ENCODE measurements at regions not wholly inside any gene's neighbourhood (a gene's known extent, or its start where the extent isn't known, plus 50 kb on each side); places are given as distances from the start of the nearest gene placed in this dataset.

DNA sequence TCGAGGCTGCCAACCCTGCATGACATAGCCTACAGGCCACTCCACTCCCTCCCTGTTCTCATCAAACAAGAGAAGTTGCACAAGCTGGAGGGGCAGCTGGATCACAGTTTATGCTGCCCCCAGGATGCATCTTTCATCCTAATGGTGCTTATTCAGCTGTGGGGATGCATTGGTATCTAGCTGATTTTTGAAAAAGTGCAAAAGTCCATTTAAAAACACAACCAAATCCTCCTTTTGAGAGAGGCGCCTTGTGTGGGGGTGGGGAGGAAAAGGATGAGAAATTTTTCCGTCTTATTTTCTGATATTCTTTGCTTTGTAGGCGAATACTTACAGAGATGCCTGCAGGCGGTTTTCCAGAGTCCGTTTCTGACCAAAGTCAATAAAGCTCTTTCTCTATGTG lies 276.4 kb upstream of the BOD1L1 start:
- no peak overlapping the region for H4K91ac ChIP-seq (ENCODE audit: insufficient read length, low read depth, low read length)
- no peak overlapping the region for H3K4ac ChIP-seq (ENCODE audit: low read depth, low read length)
- H3K14ac ChIP-seq (ENCODE audit: insufficient read depth, low read length) = no peak overlapping the region
- H3K9ac ChIP-seq (ENCODE audit: extremely low read depth, insufficient read length, low read length) = no peak overlapping the region
- H3K18ac ChIP-seq (ENCODE audit: insufficient read length, low read depth, low read length) = no peak overlapping the region
- H2BK5ac ChIP-seq (ENCODE audit: insufficient read length, low read length) = no peak overlapping the region
- no CpG with 5 or more reads among the region's 6 CpGs for WGBS (ENCODE audit: extremely low coverage, insufficient read length, low lambda C conversion rate)
- peak overlapping the region in 1 of 3 experiments; percentile 28; a peak in 1 of 7 replicates for H3K27ac Mint-ChIP-seq
- H4K20me1 ChIP-seq (ENCODE audit: control insufficient read depth, insufficient read depth, insufficient read length) = no peaks in the 10 kb centered on the region
- H3K9me3 Mint-ChIP-seq = no peaks in the 10 kb centered on the region
- no peak overlapping the region for H2BK12ac ChIP-seq (ENCODE audit: insufficient read length, low read depth, low read length)
- no peak overlapping the region for H3K4me3 Mint-ChIP-seq
- H2BK20ac ChIP-seq (ENCODE audit: low read depth, low read length, poor library complexity, severe bottlenecking) = no peak overlapping the region
- TF ChIP-seq, protein P1, sequence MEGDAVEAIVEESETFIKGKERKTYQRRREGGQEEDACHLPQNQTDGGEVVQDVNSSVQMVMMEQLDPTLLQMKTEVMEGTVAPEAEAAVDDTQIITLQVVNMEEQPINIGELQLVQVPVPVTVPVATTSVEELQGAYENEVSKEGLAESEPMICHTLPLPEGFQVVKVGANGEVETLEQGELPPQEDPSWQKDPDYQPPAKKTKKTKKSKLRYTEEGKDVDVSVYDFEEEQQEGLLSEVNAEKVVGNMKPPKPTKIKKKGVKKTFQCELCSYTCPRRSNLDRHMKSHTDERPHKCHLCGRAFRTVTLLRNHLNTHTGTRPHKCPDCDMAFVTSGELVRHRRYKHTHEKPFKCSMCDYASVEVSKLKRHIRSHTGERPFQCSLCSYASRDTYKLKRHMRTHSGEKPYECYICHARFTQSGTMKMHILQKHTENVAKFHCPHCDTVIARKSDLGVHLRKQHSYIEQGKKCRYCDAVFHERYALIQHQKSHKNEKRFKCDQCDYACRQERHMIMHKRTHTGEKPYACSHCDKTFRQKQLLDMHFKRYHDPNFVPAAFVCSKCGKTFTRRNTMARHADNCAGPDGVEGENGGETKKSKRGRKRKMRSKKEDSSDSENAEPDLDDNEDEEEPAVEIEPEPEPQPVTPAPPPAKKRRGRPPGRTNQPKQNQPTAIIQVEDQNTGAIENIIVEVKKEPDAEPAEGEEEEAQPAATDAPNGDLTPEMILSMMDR (conservative IDR thresholded peaks at IDR 0.05) = no peak
- no peak overlapping the region for H4K5ac ChIP-seq (ENCODE audit: insufficient read length, low read depth, low read length)
- H3K27me3 ChIP-seq (ENCODE audit: insufficient read depth, low read length) = no peaks in the 10 kb centered on the region
- H3K4me1 Mint-ChIP-seq = peaks cover 12 to 17% of the 10 kb centered on the region in 2 experiments
- H3K27ac ChIP-seq (ENCODE audit: insufficient read length, low read depth, low read length) = no peak overlapping the region
- H3K56ac ChIP-seq (ENCODE audit: insufficient read length, low read depth, low read length) = no peak overlapping the region
- H2BK120ac ChIP-seq (ENCODE audit: low read depth, low read length, poor library complexity, severe bottlenecking) = no peak overlapping the region
- no peaks in the 10 kb centered on the region for H3K36me3 Mint-ChIP-seq (ENCODE audit: insufficient read depth in 1 of 3, low read depth in 3 of 3)
- no peak overlapping the region for H4K8ac ChIP-seq (replicated peaks; ENCODE audit: insufficient read length, low read depth, low read length)
- no peaks in the 10 kb centered on the region for H3K79me2 ChIP-seq (ENCODE audit: insufficient read depth, low read length)
- H3K4me2 ChIP-seq (ENCODE audit: insufficient read depth, insufficient read length, low read length) = no peak overlapping the region
- H3K27me3 Mint-ChIP-seq (ENCODE audit: low read depth) = no peaks in the 10 kb centered on the region
- H3K23ac ChIP-seq (ENCODE audit: insufficient read length, low read depth, low read length) = no peak overlapping the region
- no peaks in the 10 kb centered on the region for H3K9me3 ChIP-seq (ENCODE audit: control insufficient read depth, low read depth, low read length)
- H3K79me1 ChIP-seq (ENCODE audit: insufficient read depth, low read depth, low read length, poor library complexity, severe bottlenecking) = no peaks in the 10 kb centered on the region
- DNase-seq = no peak
- no peaks in the 10 kb centered on the region for H3K23me2 ChIP-seq (ENCODE audit: insufficient read length, low read depth, low read length, poor library complexity, severe bottlenecking)
- no peak overlapping the region for H3T11ph ChIP-seq (ENCODE audit: low read length)
- H2AK5ac ChIP-seq (ENCODE audit: insufficient read length, low read length) = no peak overlapping the region
- H2AFZ ChIP-seq (ENCODE audit: low read length) = no peak overlapping the region
- peaks cover 6% of the 10 kb centered on the region; the same call in 1 of the 2 replicates for H3K4me1 ChIP-seq (ENCODE audit: insufficient read depth, low read length)
- H2BK15ac ChIP-seq (ENCODE audit: low read depth, low read length) = no peak overlapping the region

All from H9 (cell line).